ENCODE measurements at regions not wholly inside any gene's neighbourhood (a gene's known extent, or its start where the extent isn't known, plus 50 kb on each side); places are given as distances from the start of the nearest gene placed in this dataset.

GRCh38 chr3:105093371-105094252 is 273.1 kb upstream of the ALCAM start:
- no TSS peak for BruUV-seq (replicated peaks)
- TF ChIP-seq NFIC (IDR thresholded peaks at IDR 0.05; ENCODE audit: low read depth, low read length) (no peak), TARDBP (IDR thresholded peaks at IDR 0.05; ENCODE audit: borderline replicate concordance) (no peak), WRNIP1 (IDR thresholded peaks at IDR 0.05; ENCODE audit: borderline replicate concordance, low read depth, low read length) (no peak), MEF2B (IDR thresholded peaks at IDR 0.05; ENCODE audit: partially characterized antibody, poor library complexity, severe bottlenecking) (no peak), MEF2A (IDR thresholded peaks at IDR 0.05; ENCODE audit: insufficient read depth, low read depth, low read length) (no peak), USF1 (IDR thresholded peaks at IDR 0.05; ENCODE audit: borderline replicate concordance, extremely low read length, insufficient read depth, low read depth, low read length) (no peak), NFXL1 (IDR thresholded peaks at IDR 0.05; ENCODE audit: borderline replicate concordance) (no peak), FOXM1 (IDR thresholded peaks at IDR 0.05; ENCODE audit: low read depth, low read length) (no peak), EED (IDR thresholded peaks at IDR 0.05; ENCODE audit: low read depth) (no peak), MYC (IDR thresholded peaks at IDR 0.05; ENCODE audit: insufficient read depth, insufficient read length, insufficient replicate concordance, low read length, severe bottlenecking) (no peak), PAX8 (IDR thresholded peaks at IDR 0.05) (no peak)
- TF ChIP-seq, protein P1, sequence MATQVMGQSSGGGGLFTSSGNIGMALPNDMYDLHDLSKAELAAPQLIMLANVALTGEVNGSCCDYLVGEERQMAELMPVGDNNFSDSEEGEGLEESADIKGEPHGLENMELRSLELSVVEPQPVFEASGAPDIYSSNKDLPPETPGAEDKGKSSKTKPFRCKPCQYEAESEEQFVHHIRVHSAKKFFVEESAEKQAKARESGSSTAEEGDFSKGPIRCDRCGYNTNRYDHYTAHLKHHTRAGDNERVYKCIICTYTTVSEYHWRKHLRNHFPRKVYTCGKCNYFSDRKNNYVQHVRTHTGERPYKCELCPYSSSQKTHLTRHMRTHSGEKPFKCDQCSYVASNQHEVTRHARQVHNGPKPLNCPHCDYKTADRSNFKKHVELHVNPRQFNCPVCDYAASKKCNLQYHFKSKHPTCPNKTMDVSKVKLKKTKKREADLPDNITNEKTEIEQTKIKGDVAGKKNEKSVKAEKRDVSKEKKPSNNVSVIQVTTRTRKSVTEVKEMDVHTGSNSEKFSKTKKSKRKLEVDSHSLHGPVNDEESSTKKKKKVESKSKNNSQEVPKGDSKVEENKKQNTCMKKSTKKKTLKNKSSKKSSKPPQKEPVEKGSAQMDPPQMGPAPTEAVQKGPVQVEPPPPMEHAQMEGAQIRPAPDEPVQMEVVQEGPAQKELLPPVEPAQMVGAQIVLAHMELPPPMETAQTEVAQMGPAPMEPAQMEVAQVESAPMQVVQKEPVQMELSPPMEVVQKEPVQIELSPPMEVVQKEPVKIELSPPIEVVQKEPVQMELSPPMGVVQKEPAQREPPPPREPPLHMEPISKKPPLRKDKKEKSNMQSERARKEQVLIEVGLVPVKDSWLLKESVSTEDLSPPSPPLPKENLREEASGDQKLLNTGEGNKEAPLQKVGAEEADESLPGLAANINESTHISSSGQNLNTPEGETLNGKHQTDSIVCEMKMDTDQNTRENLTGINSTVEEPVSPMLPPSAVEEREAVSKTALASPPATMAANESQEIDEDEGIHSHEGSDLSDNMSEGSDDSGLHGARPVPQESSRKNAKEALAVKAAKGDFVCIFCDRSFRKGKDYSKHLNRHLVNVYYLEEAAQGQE (IDR thresholded peaks at IDR 0.05; ENCODE audit: low read depth, low read length) = no peak
- no peak for FAIRE-seq

More at GRCh38 chr3:105093371-105094252, 273.1 kb upstream of the ALCAM start:
- Histone ChIP-seq H2AFZ (ENCODE audit: control insufficient read depth, low read depth, low read length) (no peak overlapping the region), H3K36me3 (ENCODE audit: control insufficient read depth in 2 of 2, insufficient read depth in 2 of 2, low read length in 1 of 2) (no peaks in the 10 kb centered on the region), H3K4me3 (no peak overlapping the region), H3K27ac (ENCODE audit: control insufficient read depth, insufficient read depth) (no peak overlapping the region), H3K4me1 (ENCODE audit: control insufficient read depth, insufficient read depth, low read length) (no peaks in the 10 kb centered on the region), H3K9ac (ENCODE audit: control insufficient read depth, insufficient read depth, low read length) (no peak overlapping the region), H3K9me3 (replicated peaks; ENCODE audit: control insufficient read depth, insufficient read depth, low read length) (no peaks in the 10 kb centered on the region), H3K27me3 (replicated peaks in 1 of 2; ENCODE audit: control insufficient read depth in 2 of 2, insufficient read depth in 2 of 2, low read length in 1 of 2) (no peaks in the 10 kb centered on the region), H4K20me1 (ENCODE audit: control insufficient read depth, insufficient read depth) (no peaks in the 10 kb centered on the region), H3K4me2 (ENCODE audit: control insufficient read depth, insufficient read depth) (no peak overlapping the region), H3K79me2 (ENCODE audit: control insufficient read depth, insufficient read depth, low read length) (no peaks in the 10 kb centered on the region)
- ChIA-PET SMC1A (ENCODE audit: uncharacterized antibody, unreplicated experiment) (no interaction called here), CTCF (no interaction called here), RAD21 (ENCODE audit: unreplicated experiment) (no interaction called here), POLR2A (no interaction called here)
- ATAC-seq (no peak; the same call in 2 of the 3 replicates), DNase-seq (ENCODE audit: low read depth, low spot score) (no peak)
- in situ Hi-C loops (cut with MboI) (no loop called here), intact Hi-C loops (cut with micrococcal nuclease; ENCODE audit: unreplicated experiment) (no loop called here)
- 8% methylated on average over 7 of the region's 7 CpGs for WGBS (ENCODE audit: insufficient coverage, insufficient replicate concordance, low lambda C conversion rate, missing lambda C conversion rate)
